DLD1 (cell line): ENCODE measurements at regions not wholly inside any gene's neighbourhood (a gene's known extent, or its start where the extent isn't known, plus 50 kb on each side); places are given as distances from the start of the nearest gene placed in this dataset.

ENCODE experiments used
- in situ Hi-C: cut with HindIII; loops from 2 replicates; pipeline ENCODE4 v1.10.0; 2017; ENCODE audit warnings: low sequenced_read_pairs

DNA sequence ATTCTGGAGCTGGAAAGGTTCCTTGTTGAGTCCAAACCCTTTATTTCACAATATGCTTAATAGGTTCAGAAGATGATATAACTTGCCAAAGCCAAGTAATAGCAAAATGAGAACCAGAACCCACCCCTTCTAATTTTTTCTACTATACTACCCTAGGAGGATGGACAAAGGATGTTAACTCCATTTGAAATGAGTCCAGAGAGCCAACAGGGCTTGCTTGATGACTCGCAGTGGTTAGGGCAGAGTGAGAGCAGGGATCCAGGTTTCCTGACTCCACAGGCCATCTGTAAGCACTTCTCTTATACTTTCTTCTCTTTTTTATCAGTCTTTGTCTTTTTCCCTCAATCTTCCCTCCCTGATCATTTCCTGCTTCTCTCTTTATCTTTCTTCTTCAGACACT lies 668.1 kb downstream of the MED13L start:
- in situ Hi-C loops: no loop called here

- in situ Hi-C loops: no loop called here
These were observed 671.5 kb downstream of the MED13L start for GRCh38 chr12:115606040-115606439.

- in situ Hi-C loops: no loop called here
These were observed 678.4 kb downstream of the MED13L start for GRCh38 chr12:115598871-115599811.

DNA sequence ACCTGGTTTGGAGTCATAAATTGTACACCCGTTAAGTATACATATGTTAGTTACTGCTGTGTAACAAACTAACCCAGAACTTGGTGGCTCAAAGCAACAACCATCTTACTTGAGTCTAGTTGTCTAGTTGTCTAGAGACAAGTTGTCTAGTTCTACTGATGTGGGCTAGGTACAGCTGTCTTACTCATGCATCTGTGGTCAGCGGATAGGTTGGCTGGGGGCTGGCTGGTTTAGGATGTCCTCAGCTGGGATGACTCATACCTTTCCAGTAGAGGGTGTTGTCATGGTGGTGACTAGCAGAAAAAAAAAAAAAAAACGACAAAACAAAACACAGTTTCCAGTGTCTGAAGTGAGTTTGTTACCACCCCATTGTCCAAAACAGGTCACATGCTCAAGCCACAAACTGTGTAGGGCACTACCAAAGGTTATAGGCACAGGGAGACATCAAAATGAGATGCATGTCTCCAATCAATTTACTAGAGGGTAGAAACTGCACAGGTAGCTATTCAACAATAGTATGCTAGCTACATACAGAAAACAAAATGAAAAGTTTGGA lies 680.3 kb downstream of the MED13L start:
- in situ Hi-C loops: no loop called here

DNA sequence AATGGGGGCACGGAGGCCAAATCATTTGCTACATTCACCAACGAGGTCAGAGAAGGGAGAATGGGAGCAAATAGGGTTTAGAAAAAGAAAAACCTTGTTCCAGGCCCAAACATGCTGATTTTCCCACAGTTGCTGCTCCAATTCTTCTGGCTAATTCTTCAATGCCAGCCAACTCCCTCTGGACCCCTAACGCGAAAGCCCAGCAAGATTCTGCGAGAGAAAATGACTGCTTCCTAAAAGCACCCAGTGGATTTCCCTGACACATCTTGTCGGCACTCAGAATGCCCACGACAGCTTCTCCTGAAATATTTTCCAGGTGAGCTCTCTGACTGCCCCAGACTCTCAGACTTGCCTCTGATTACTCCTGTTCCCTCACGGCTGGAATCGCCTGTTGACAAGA lies 689.4 kb downstream of the MED13L start:
- in situ Hi-C loops: no loop called here

DNA sequence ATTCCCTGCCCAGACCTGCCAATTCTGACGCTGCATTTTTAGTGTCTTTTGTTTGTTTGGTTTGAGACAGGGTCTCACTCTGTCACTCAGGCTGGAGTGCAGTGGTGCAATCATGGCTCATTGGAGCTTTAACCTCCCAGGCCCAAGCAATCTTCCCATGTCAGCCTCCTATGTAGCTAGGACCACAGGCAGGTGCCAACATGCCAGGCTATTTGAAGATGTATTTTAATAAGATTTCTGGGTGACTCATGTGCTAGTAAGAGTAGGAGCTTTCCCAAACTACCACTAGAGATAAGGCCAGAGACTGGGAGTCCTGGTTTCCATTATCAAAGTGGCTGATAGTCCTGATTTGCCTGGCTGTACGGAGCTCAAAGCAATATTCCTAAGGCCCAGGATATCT lies 693.3 kb downstream of the MED13L start:
- in situ Hi-C loops: no loop called here

DNA sequence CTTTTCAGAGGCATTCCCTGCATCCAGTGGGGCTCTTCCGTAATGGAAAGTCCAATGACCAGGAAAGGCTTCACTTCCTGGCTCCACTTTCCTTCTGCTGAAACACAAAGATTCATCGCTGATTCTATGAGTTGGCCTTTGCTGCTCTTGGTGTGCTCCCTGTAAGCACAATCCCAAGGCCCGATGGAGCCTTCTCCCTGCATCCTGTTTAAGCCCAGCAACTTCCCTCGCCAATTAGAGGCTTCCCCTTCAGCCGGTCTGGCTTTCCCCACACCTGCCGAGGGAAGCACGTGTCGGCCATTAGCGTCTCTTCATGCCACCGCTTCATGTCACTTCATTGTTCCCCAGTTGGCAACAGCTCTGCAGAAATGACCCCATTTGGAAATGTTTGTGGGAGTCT lies 693.9 kb downstream of the MED13L start:
- in situ Hi-C loops: no loop called here

GRCh38 chr12:115577401-115577800 lies 700.1 kb downstream of the MED13L start:
- in situ Hi-C loops: no loop called here

DNA sequence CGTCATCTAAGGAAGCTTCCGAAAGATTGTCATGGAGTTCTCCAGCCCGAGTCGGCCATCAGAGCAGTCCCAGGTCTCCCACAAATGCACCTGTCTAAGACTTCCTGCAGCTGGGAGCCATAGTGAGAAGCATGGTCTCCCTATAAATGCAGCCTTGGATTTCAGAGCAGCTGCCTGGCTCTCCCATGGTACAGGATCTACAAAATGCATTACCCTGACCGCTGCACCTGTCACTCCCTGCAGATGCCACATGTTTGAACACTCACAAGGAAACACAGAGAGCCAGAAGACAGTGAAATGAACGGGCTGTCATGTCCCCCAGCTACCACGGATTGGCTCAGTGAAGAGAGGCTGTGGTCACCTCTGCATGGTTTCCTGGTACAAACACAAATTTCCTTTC lies 702.7 kb downstream of the MED13L start:
- in situ Hi-C loops: no loop called here

GRCh38 chr12:115572440-115572839 lies 705.1 kb downstream of the MED13L start:
- in situ Hi-C loops: no loop called here

- in situ Hi-C loops: no loop called here
These were observed 706.0 kb downstream of the MED13L start for GRCh38 chr12:115571446-115571845.

DNA sequence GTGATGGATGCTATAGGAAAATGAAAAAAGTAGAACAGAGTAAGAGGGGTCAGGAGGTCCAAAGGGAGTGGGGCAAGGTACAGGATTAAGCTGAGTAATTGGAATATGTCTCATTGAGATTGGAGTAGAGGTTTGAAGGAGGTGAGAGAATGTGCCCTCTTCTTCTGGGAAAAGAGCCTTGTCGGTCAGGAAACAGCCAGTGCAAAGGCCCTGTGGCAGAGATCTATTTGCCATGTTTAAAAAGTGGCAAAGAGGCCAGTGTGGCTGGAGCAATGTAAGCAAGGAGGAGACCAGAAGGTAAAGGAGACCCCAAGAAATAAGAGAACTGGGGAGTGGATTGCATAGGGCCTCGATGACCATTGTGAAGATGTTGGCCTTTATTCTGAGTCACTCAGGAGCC lies 706.5 kb downstream of the MED13L start:
- in situ Hi-C loops: no loop called here

GRCh38 chr12:115570069-115570777 lies 707.3 kb downstream of the MED13L start:
- in situ Hi-C loops: no loop called here

DNA sequence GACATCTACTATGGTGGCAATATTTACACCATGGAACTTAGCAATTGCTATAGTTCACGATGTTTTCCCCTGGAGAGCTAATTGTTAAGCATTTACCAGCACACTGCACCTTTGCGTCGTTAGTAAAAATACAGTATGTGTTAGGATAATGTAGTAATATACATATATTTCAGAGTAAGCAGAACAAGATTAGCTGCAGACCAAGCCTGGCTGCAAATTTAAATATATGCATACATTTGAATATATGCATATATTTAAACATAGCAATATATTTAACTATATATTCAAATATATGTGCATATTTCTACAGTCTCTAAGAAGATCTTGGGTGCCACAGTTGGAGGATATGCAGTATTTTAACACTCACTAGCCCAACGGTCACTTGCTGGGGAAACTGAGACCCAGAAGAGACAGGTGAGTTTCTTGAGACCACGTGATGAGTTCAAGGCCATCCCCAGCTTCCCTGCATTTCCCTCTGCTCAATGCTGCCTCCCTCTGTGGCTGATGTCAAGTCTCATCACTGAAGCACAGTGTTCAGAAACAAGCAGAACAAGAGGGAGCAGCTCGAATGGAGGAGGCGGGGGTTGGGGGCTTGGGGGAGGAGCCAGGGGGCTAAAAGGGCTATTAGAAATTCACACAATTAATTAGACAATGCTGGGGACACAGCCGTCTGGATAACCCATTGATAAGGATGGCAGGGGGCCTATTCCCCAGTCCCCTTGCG lies 708.0 kb downstream of the MED13L start:
- in situ Hi-C loops: no loop called here

DNA sequence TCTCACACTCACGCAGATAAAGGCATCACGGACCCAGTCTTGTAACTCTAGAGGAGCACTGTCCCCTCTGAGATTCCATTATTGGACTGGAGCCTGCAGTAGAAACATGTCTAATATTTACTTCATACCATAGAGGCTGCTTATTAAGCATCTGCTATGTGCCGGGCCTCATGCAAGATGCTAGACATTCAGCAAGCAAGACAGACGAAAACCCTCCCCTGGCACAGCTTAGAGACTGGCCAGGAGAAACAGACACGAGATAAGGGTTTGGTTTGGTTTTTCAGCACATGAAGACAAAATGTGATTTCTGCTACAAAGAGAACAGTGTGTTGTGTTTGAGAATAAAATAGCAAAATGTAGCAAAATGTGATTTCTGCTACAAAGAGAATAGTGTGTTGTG lies 719.2 kb downstream of the MED13L start:
- in situ Hi-C loops: no loop called here

DNA sequence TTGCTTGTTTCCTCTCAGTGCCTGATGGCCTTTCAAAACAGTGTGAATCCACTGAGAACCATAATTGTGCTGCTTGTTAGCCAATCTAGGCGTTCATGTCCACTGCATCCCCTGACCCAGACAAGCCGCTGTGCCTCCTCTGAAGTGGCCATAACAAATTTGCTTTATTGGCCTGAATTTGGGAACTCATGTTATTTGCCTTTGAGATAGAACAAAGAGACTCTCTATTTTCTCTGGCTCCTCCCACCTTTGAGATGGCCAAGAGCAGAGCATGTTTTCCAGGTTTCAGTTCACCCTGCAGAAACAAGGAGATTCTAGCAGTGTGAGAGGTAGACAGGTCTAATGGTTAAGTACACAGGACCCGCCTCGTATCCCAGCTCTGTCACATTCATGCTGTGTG lies 723.9 kb downstream of the MED13L start:
- in situ Hi-C loops: no loop called here

DNA sequence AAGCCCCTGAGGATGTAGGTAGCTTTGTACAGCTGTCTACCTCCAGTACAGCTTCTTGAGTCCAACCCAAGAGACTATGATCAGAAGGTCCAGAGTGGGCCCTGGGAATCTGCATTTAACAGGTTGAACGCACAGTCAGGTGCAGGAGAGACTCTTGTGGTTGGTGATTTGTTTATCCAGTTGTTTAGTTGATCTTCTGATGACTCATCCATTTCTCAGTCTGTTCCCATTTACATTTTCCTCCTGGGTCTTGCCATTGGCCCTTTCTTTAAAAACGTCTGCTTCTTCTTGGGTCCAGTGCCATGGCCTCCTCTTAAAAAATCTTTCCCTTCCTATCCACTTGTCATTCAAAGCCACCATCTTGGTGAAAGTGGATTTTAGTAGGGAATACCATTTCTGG lies 734.2 kb downstream of the MED13L start:
- in situ Hi-C loops: no loop called here

GRCh38 chr12:115542656-115543055 lies 734.8 kb downstream of the MED13L start:
- in situ Hi-C loops: no loop called here

DNA sequence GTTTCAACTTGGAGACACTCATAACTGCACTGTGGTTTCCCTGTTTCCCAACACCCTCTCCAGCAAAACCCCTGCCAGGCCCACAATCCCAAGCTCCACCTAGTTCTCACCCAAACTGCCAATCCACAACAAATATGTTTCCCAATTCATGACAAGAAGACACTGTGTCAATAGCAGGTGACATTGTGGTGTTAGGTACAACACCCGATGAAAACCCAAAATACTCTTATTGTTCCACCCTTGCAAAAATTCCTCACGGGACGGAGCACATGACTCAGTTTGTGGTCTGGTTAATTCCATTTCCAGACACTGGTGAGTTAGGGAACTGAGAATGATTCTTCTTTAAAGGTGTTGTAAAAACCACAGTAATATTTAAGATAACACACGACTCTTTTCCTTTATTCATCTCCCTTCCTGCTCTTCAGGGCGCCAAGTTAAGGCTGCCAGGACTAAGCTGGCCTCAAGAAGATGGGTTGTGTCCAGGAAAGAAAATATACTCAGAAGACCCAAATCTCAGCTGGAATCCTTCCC lies 735.5 kb downstream of the MED13L start:
- in situ Hi-C loops: no loop called here

GRCh38 chr12:115528466-115528865 lies 749.0 kb downstream of the MED13L start:
- in situ Hi-C loops: no loop called here
